HG03575 (cell line): ENCODE measurements at regions not wholly inside any gene's neighbourhood (a gene's known extent, or its start where the extent isn't known, plus 50 kb on each side); places are given as distances from the start of the nearest gene placed in this dataset.

Experiments
- ATAC-seq: cut with Tn5 transposase; IDR thresholded peaks from one replicate; pipeline ENCODE4 v1.9.1; 2021; ENCODE audit not compliant: unreplicated experiment, insufficient number of reproducible peaks, low FRiP score; ENCODE audit errors: extremely low read depth

DNA sequence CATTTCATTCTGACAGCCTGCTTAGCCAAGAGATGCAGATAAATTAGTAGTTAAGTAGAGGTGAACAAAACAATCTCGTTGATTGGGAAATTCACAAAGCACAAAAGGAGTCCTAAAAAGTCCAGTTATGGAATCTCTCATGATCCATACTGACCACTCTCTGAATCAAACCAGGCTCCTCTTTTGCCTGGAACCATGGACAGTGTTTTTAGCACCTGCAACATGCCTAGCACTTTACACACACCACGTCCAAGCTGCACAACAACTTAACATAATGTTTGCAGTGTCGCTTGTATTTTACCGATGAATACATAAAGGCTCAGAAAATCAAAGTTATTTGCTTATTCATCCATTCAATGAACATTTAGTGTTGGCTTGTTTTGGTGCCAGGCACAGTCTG lies 101.8 kb upstream of the ST8SIA2 start:
- no peak for ATAC-seq

DNA sequence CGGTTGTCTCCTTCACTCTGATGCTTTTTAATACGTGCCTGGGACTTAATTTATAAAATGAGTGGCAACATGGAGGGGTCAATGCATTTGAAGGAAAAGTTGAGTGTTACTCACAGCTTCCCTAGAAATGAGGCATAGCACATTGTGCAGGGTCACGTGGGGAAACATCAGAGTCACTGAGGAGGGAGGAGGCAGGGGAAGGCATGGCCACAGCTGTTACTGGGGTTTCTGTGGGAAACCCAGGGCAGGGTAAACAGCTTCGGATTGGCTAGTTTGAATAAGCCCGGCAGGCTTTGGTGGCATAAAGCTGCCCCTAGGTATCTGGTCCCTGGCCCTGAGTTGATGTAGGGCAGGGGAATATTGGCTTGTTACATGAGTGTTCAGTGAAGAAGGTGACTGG lies 98.9 kb upstream of the ST8SIA2 start:
- ATAC-seq = no peak

DNA sequence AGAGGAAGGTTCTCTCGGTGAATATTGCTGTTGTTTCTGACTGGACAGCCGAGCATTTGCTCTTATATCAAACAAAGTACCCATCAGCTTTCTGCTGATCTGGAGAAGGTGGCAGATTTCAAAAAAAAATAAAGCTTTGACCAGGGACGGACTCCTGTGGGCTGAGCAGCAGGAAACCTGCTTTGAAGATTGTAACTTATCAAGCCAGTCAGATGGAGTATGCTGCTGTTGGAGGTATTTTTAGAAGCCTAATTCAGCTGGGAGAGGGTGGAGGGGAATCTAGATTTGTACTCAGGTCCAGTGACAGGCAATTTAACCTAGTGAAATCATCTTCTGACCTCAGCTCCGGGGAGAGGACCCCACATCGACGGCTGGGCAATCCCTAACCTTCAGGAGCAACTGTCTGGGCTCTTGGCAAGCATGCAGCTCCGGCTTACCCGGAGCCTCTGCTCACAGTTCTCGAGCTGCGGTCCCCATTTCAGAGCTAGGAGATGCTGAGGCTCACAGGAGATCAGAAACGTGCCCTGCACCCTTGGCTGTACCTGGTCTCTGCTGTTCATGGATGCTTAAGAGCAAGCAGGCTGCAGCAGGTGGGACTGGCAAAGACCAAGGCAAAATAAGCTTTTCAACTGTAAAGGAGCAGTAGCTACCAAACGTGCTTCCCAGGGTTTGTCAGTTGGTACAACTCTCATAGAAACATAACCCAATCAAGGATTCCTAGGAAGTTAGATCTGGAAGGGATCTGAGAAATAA lies 89.3 kb upstream of the ST8SIA2 start:
- ATAC-seq = no peak

DNA sequence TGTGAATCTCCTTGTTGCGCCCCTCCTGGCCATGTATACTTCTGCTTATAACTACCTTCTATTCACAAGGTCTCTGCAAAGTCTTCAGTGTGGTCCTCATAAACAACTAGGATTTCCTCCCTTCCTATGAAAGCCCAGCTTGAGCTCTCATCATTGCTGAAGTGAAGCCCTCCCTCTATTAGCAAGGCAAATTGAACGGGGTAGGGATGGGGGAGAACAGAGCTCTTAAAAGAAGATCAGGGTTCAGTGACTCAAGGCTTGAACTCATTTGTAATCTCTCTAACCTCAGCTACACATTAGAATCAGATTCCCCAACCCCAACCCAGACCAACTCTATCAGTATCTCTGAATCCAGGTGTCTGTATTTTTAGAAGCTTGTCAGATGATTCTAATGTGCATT lies 88.3 kb upstream of the ST8SIA2 start:
- no peak for ATAC-seq

DNA sequence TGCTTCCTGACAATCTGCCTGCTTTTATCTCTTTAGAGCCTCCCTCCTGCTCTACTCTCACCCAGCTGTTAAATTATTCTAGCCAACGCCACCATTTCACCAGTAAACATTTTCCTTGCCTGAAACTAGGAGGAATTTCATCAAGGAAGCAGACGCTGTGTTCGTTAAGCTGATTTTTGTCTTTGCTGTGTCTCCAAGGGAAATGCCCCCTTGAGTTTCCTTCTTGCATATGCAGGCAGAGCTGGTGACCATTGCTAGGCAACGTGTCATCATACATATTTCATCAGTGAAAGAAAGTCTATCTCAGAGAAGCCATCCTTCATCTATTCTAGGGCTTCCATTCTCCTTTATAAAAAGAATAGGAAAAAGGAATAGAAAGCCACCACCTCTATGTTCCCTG lies 87.0 kb upstream of the ST8SIA2 start:
- ATAC-seq = no peak

DNA sequence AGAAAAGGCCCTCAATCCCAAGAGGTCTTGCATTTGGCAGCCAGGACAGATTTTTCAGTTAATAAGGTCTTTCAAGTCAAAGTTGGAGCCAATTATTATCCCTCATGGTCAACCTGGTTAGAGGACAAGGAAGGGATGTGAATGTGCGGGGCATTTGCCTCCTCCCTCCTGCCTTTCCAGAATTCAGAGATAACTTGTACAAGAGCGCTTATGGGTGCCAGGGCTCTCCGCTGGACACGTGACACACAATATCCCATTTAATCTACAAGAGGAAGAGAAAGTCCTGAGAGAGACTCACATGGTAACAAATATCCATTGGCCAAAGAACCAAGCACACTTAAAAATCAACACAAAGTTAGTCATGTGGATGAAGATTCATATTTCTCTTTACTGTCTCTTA lies 78.5 kb upstream of the ST8SIA2 start:
- ATAC-seq = no peak

DNA sequence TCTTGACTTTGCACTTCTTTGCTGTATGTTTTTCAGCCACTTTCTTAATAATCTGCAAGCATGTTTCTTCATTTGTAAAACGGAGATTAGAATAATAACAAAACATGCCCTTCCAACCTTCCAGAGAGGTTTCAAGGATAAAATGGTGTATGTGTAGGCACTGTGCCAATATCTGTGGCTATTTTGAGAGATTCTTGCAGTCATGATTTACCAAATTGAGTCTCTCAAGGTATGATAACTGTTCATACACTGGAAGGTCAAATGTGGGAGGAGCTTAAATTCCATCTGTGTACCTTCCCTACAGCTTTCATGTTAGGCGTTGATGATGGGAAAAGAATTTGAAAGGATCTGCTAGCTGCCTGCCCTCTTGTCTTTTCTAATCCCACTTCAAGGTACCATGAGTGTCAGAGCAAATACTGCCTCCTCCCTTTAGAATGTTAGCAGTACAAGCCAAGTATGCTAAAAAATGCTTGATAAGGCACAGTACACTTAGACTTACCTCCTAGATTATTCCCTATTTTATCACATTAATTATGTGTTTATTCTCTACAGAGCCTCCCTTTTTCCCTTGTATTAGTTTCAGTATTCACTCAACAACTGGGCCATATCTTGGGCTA lies 78.0 kb upstream of the ST8SIA2 start:
- ATAC-seq = no peak

DNA sequence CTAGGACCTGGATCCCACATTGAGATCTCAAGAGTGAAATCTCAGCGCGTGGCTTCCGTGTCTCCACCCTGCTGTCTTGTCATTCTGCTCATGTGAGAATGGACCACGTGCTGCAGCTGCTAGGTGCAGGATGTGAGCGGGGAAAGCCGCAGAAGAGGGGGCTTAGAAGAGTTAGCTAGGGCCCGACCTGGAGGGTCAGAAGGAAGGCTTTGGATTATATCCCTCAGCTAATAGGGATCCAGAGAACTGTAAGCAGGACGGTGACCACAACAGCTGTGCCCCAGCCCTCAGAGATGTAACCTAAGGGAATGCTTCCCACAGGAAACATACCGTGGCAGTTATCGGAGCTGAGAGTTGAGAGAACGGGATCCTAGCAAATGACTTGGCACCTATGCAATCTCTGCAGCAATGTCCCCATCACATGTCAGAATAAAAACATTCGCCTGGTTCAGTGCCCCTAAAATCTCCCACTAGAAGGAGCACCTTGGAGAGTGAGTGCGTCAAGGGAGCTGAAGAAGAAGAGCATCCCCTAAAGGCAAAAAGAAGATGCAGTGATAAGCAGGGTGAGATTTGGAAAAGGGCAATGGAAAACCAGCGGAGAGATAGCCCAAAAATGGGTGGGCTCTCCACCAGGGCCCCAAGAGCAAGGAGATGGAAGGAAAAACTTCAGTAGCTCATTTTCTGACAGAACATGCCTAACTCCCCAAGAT lies 76.9 kb upstream of the ST8SIA2 start:
- no peak for ATAC-seq

DNA sequence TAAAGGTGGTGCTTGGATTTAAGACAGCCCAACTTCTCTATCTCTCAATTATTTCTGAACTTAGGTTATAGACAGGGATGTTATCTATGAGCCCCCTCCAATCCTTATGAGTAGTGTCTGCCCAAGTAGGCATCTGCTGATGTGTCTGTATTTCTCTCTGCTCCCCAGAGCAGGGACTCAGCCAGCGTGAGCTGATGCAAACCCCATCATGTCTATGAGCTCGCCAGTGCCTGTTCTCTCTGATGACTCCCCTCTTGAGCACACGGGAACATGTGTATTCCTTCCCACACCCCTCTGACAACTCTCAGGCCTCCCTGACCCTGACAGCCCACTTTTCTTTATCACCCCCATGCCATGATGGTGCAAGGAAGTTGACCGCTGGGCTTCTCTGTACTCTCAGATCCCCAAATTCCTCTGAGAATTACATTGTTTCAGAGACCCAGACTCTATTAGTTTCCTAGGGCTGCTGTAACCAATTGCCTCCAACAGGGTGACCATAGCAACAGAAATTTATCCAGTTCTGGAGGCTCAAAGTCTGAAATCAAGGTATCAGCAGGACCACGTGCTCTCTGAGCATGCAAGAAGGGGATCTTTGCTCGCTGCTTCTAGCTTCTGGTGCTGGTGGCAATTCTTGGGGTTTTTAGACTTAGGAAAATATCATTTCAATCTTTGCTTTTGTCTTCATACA lies 73.5 kb upstream of the ST8SIA2 start:
- ATAC-seq = no peak

DNA sequence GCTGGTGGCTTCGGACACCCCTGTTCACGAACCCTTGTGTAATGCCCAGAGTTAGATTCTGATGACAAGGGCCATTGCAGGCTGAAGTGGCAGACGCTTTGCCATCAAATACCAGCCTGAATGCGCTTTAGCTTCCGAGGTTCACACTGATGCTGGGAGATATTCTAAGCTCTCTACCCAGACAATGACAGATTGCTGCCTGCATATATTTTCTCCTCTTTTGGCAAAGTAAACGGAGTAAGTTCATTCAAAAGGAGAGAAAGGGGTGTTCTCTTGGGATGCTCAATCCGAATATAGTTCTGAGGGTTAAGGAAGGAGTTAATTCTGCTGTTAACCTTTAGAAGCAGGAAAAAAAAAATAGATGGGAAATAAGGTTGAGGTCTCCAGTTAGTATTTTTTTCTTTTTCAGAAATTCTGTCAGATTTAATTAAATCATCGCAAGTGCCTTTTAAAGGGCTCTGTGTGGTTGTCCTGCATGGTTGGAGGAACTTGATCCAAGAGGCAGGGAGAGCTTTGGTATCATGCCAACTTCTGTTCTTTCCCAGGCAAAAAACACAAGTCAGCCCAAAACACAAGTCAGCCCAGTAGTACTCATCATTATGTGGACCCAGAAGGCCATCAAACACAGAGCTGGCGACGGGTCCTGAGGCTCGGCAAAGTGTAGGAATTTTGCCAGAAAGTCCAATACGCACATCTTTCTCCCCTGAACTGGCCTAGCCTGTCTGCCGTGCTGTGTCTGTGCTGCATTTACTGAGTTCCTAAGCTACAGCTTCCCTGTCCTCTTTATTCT lies 70.9 kb upstream of the ST8SIA2 start:
- no peak for ATAC-seq

DNA sequence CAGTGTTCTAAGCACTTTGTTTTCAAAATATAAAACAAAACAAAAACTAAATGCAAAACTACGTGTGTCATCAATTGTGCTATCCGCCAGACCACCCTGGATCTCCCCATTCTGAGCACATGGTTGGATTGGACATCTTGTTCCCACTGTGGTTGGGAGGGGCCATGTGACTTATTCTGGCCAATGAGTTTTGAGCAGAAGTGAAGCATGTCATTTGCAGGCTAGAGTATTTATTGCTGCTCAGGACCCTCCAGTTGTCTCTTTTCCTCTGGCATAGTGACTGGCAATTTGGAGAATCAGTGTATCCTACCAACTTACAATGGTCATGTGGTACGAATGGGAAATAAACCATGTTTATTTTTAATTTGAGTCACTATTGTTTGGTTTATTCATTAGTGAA lies 70.2 kb upstream of the ST8SIA2 start:
- ATAC-seq = no peak

DNA sequence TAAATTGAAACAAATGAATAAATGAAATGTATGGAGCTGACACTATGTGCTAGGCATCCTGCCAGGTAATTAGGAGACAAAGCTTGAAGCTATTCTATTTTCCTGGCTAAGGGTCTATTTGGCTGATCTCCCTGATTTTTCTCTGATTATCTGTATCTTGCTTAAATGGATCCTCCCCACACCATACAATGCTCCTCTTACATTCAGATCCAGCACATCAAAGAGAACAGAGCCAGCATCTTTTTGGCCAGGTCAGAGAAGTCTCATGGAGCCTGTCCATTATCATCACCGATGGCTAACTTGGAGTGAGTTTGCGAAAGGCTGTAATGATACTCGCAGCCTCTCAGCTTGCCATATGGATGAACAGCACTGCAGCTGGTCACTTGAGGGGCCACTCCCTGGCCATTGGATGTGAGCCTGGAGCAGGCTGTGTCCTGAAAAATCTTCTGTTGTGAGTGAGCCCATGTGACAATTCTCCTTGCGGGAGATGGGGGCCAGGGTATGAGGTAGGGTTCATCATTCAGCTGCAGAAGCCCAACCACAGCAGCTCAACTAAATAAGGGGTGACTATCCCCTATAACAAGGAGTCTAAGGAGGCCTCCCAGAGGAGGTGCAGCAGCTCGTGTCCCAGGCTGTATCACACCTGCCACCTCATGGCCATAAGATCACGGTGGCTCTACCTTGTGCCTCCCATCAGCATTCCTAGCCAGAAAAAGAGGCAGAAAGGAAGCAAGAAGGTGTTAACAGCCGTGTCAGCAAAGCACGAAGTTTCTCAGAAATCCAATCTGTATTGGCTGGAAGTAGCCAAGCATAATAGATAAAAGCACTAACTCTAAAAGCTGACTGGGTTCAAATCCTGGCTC lies 69.3 kb upstream of the ST8SIA2 start:
- no peak for ATAC-seq

DNA sequence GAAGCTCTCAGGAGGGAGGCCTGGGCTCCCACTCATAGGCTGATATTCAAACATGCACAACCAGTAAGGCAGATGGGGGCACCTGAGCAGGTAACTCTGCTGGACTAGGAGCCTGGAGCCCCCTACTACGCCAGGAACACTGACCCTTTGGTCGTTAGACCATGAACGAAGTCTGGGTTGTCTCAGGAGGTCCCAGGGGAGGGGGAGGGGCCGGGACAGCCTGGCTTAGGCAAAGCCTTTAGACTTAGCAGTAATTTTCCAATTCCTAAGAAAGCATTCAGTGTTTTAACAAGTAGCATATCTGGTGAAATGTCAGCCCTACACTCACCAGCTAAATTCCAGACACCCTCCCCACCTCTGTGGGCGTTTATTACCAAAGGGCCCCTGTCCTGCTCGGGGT lies 67.4 kb upstream of the ST8SIA2 start:
- no peak for ATAC-seq

DNA sequence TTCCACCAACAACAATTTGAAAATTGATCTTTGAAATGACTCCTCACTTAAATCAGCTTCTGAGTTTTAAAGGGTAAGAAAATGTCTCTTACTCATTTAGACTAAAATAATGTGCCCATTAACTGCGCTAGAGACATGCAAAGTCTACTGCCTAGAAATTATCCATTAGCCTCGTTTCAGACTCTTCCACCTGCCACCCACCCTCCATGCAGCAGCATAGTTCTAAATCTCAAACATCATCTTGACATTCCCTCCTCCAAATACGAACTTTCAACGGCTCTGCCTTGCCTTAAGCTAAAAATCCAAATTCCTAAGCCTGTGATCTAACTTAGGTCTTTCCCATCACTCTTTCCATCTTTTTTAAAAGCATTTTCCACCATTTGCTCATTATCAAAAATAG lies 66.6 kb upstream of the ST8SIA2 start:
- ATAC-seq = no peak

DNA sequence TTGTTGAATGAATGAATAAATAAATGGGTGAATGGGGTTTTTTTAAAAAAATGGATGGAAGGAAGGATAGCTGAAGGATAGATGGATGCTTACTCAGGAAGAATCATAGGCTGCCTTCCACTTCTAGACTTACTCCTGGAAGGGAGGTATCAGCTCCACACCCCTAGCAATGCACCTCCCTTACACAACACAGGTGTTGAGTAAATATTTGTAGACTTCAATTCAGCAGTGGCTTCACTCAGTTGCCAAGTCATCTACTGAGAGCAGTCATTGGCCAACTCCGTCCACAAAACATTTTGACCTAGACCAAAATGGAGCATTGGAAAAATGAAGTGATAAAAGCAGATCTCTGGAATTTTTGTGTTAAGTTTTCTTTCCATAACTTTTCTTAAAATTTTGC lies 65.5 kb upstream of the ST8SIA2 start:
- ATAC-seq = no peak

DNA sequence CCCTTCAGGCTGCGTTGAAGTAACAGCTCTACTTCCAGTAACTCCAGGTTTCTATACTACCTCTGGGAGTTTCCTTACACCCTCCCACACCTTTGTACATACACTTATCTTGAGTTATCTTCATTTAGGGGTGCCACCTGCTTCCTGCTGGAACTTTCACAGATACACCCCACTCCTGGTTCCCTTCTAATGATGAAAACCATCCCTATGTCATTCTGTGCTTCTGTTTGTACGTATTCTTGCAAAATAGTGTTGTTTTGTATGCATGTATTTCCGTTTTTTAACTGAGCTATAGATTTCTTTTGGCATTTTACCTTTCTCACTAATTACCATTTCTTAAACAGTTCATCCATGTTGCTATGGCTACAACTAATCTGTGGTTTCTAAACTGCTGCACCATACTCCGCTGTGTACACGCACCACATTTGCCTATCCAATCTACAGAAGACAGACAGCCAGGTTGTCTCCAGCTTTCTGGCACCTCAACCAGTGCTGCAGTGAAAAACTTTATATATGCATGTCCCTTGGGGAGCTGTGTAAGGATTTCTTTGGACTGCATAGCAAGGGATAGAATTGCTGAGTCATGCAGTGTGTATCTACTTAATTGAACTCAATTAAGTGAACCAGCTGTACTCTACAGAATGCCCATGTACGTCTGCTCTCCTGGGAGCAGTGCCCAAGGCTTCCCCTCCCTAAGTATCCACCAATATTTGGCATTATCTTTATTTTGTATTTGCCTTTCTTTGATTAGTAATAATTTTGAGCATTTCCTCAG lies 61.4 kb upstream of the ST8SIA2 start:
- no peak for ATAC-seq

DNA sequence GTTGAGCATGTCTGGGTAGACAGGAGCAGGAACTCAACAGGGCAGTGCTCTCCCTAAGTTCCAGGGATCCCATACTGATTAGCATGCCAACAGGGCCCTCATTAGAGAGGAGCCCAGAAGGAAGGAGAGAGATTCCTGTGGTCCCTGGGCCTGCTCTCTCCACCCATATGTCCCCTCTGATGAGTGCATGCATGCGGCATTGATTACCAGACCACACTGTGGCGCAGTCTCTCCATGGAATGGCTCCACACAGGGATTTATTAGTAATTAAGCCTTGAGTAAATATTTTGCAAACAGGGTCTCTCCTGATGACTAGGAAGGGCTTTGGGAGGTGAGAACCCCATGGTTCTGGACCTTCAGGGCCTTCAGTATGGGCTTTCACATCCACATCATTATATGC lies 60.0 kb upstream of the ST8SIA2 start:
- no peak for ATAC-seq
